H9 (cell line): ENCODE measurements at regions not wholly inside any gene's neighbourhood (a gene's known extent, or its start where the extent isn't known, plus 50 kb on each side); places are given as distances from the start of the nearest gene placed in this dataset.

Experiments used
- DNase-seq: peaks from one replicate; pipeline ENCODE4 v3.0.0-alpha.2; 2017
- H2AFZ ChIP-seq: one replicate; pipeline ENCODE4 v1.6.1; 2013; ENCODE audit warnings: mild to moderate bottlenecking, low read length, control low read depth, moderate library complexity
- H2AK5ac ChIP-seq: 2 replicates; pipeline ENCODE4 v1.6.1; 2013; ENCODE audit warnings: low read length, control low read depth, mixed read lengths; ENCODE audit not compliant: insufficient read length
- H2BK120ac ChIP-seq: one replicate; pipeline ENCODE4 v1.6.1; 2013; ENCODE audit warnings: low read depth, mild to moderate bottlenecking, low read length, control low read depth, inconsistent platforms; ENCODE audit not compliant: poor library complexity, severe bottlenecking
- H2BK12ac ChIP-seq: 2 replicates; pipeline ENCODE4 v1.6.1; 2013; ENCODE audit warnings: low read length, control low read depth, mixed read lengths, low read depth; ENCODE audit not compliant: insufficient read length
- H2BK15ac ChIP-seq: 2 replicates; pipeline ENCODE4 v1.6.1; 2013; ENCODE audit warnings: low read depth, low read length, control low read depth
- H2BK20ac ChIP-seq: one replicate; pipeline ENCODE4 v1.6.1; 2013; ENCODE audit warnings: low read depth, mild to moderate bottlenecking, low read length, control low read depth, inconsistent platforms; ENCODE audit not compliant: poor library complexity, severe bottlenecking
- H2BK5ac ChIP-seq: 2 replicates; pipeline ENCODE4 v1.6.1; 2013; ENCODE audit warnings: low read length, control low read depth, mixed read lengths; ENCODE audit not compliant: insufficient read length
- H3K14ac ChIP-seq: 2 replicates; pipeline ENCODE4 v1.6.1; 2013; ENCODE audit warnings: low read length, control low read depth; ENCODE audit not compliant: insufficient read depth
- H3K18ac ChIP-seq: 2 replicates; pipeline ENCODE4 v1.6.1; 2013; ENCODE audit warnings: low read depth, mild to moderate bottlenecking, mixed read lengths, low read length, control low read depth; ENCODE audit not compliant: insufficient read length
- H3K23ac ChIP-seq: 2 replicates; pipeline ENCODE4 v1.6.1; 2013; ENCODE audit warnings: low read length, control low read depth, mixed read lengths, low read depth; ENCODE audit not compliant: insufficient read length
- H3K23me2 ChIP-seq: 2 replicates; pipeline ENCODE4 v1.6.1; 2013; ENCODE audit warnings: low read depth, mild to moderate bottlenecking, mixed read lengths, low read length, control low read depth; ENCODE audit not compliant: insufficient read length, poor library complexity, severe bottlenecking
- H3K27ac ChIP-seq: 2 replicates; pipeline ENCODE4 v1.5.1; 2013; ENCODE audit warnings: low read length, control low read depth, mixed read lengths, low read depth; ENCODE audit not compliant: insufficient read length
- H3K27me3 ChIP-seq: 2 replicates; pipeline ENCODE4 v1.6.1; 2013; ENCODE audit warnings: low read length, control low read depth, inconsistent platforms; ENCODE audit not compliant: insufficient read depth
- H3K4ac ChIP-seq: 2 replicates; pipeline ENCODE4 v1.6.1; 2013; ENCODE audit warnings: low read depth, mild to moderate bottlenecking, control low read depth, inconsistent platforms, low read length, moderate library complexity
- H3K4me1 ChIP-seq: 2 replicates; pipeline ENCODE4 v1.6.1; 2013; ENCODE audit warnings: low read length, control low read depth, inconsistent platforms; ENCODE audit not compliant: insufficient read depth
- H3K4me2 ChIP-seq: 2 replicates; pipeline ENCODE4 v1.6.1; 2013; ENCODE audit warnings: low read length, control low read depth, mixed read lengths; ENCODE audit not compliant: insufficient read length, insufficient read depth
- H3K56ac ChIP-seq: 2 replicates; pipeline ENCODE4 v1.6.1; 2013; ENCODE audit warnings: low read depth, mild to moderate bottlenecking, mixed read lengths, low read length, control low read depth; ENCODE audit not compliant: insufficient read length
- H3K79me1 ChIP-seq: 2 replicates; pipeline ENCODE4 v1.6.1; 2013; ENCODE audit warnings: low read depth, mild to moderate bottlenecking, moderate library complexity, low read length, control low read depth, inconsistent platforms; ENCODE audit not compliant: insufficient read depth, poor library complexity, severe bottlenecking
- H3K79me2 ChIP-seq: 2 replicates; pipeline ENCODE4 v1.6.1; 2013; ENCODE audit warnings: low read length, control low read depth, inconsistent platforms; ENCODE audit not compliant: insufficient read depth
- H3K9ac ChIP-seq: 2 replicates; pipeline ENCODE4 v1.6.1; 2013; ENCODE audit warnings: low read length, control low read depth, mixed read lengths; ENCODE audit not compliant: insufficient read length; ENCODE audit errors: extremely low read depth
- H3K9me3 ChIP-seq: one replicate; pipeline ENCODE4 v1.6.1; 2013; ENCODE audit warnings: low read depth, low read length, inconsistent platforms; ENCODE audit not compliant: control insufficient read depth
- H3T11ph ChIP-seq: one replicate; pipeline ENCODE4 v1.6.1; 2013; ENCODE audit warnings: mild to moderate bottlenecking, low read length, control low read depth, inconsistent platforms
- H4K20me1 ChIP-seq: one replicate; pipeline ENCODE4 v1.6.1; 2013; ENCODE audit not compliant: control insufficient read depth, insufficient read length, insufficient read depth
- H4K5ac ChIP-seq: 2 replicates; pipeline ENCODE4 v1.6.1; 2013; ENCODE audit warnings: low read depth, mild to moderate bottlenecking, mixed read lengths, low read length, control low read depth; ENCODE audit not compliant: insufficient read length
- H4K8ac ChIP-seq: replicated peaks from 2 replicates; pipeline ENCODE4 v1.6.1; 2013; ENCODE audit warnings: low read length, control low read depth, mixed read lengths, low read depth; ENCODE audit not compliant: insufficient read length
- H4K91ac ChIP-seq: 2 replicates; pipeline ENCODE4 v1.6.1; 2013; ENCODE audit warnings: low read depth, mild to moderate bottlenecking, moderate library complexity, mixed read lengths, low read length, control low read depth; ENCODE audit not compliant: insufficient read length
- H3K27ac Mint-ChIP-seq, 3 experiments: 2 replicates in 2 of 3; 3 replicates in 1 of 3; pipeline ENCODE4 v1.8.0; 2020 to 2021; ENCODE audit warnings: mixed read lengths in 3 of 3, mild to moderate bottlenecking in 1 of 3, moderate library complexity in 1 of 3
- H3K27me3 Mint-ChIP-seq: 2 replicates; pipeline ENCODE4 v1.8.0; 2021; ENCODE audit warnings: low read depth, mild to moderate bottlenecking, moderate library complexity, mixed read lengths
- H3K36me3 Mint-ChIP-seq, 3 experiments: 2 replicates in 2 of 3; 3 replicates in 1 of 3; pipeline ENCODE4 v1.8.0; 2020 to 2021; ENCODE audit warnings: low read depth in 3 of 3, mixed read lengths in 3 of 3; ENCODE audit not compliant: insufficient read depth in 1 of 3
- H3K4me1 Mint-ChIP-seq, 2 experiments: 2 replicates each; pipeline ENCODE4 v1.8.0; 2020; ENCODE audit warnings: mixed read lengths in 2 of 2
- H3K4me3 Mint-ChIP-seq, 2 experiments: 2 replicates in 1 of 2; 3 replicates in 1 of 2; pipeline ENCODE4 v1.8.0; 2020 to 2021; ENCODE audit warnings: mild to moderate bottlenecking in 2 of 2, mixed read lengths in 2 of 2, moderate library complexity in 1 of 2
- H3K9me3 Mint-ChIP-seq, 2 experiments: 2 replicates in 1 of 2; 3 replicates in 1 of 2; pipeline ENCODE4 v1.8.0; 2020; ENCODE audit warnings: mild to moderate bottlenecking in 2 of 2, mixed read lengths in 2 of 2, moderate library complexity in 1 of 2
- WGBS: extraction: QIAGEN DNeasy Blood & Tissue Kit; methylation state at CpG from one replicate; pipeline ENCODE4 v1.1.7; 2013; ENCODE audit warnings: missing lambda C conversion rate, low lambda C conversion rate, mixed read lengths; ENCODE audit not compliant: insufficient read length; ENCODE audit errors: extremely low coverage; 5-methylcytosine and 5-hydroxymethylcytosine counted together
- TF ChIP-seq, protein P1 (sequence below): fragments of 200-600 bp; sonication (generic); conservative IDR thresholded peaks from 3 replicates; pipeline ENCODE4 v1.8.0; 2021; ENCODE audit warnings: antibody characterized with exemption, mild to moderate bottlenecking

GRCh38 chr22:48858856-48859255, 968.8 kb downstream of the BRD1 start:
- no peak overlapping the region for H4K5ac ChIP-seq
- H3K9ac ChIP-seq = no peak overlapping the region
- H3K9me3 Mint-ChIP-seq = peaks cover 11 to 12% of the 10 kb centered on the region in 2 experiments; a peak in 3 of 5 replicates
- no peak overlapping the region for H4K91ac ChIP-seq
- no peaks in the 10 kb centered on the region for H3K23me2 ChIP-seq
- no peak overlapping the region for H3K23ac ChIP-seq
- H3K79me2 ChIP-seq = no peaks in the 10 kb centered on the region
- H3K18ac ChIP-seq = no peak overlapping the region
- H3T11ph ChIP-seq = no peak overlapping the region
- TF ChIP-seq, protein P1, sequence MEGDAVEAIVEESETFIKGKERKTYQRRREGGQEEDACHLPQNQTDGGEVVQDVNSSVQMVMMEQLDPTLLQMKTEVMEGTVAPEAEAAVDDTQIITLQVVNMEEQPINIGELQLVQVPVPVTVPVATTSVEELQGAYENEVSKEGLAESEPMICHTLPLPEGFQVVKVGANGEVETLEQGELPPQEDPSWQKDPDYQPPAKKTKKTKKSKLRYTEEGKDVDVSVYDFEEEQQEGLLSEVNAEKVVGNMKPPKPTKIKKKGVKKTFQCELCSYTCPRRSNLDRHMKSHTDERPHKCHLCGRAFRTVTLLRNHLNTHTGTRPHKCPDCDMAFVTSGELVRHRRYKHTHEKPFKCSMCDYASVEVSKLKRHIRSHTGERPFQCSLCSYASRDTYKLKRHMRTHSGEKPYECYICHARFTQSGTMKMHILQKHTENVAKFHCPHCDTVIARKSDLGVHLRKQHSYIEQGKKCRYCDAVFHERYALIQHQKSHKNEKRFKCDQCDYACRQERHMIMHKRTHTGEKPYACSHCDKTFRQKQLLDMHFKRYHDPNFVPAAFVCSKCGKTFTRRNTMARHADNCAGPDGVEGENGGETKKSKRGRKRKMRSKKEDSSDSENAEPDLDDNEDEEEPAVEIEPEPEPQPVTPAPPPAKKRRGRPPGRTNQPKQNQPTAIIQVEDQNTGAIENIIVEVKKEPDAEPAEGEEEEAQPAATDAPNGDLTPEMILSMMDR = no peak
- DNase-seq = no peak
- no peak overlapping the region for H3K27ac Mint-ChIP-seq
- H3K4ac ChIP-seq = no peak overlapping the region
- no peak overlapping the region for H3K14ac ChIP-seq
- WGBS = 100% methylated on average over 2 of the region's 2 CpGs
- H3K27me3 Mint-ChIP-seq = peaks cover 35% of the 10 kb centered on the region
- H3K27ac ChIP-seq = no peak overlapping the region
- H2AK5ac ChIP-seq = no peak overlapping the region
- no peak overlapping the region for H2BK5ac ChIP-seq
- no peaks in the 10 kb centered on the region for H4K20me1 ChIP-seq
- H3K4me2 ChIP-seq = no peak overlapping the region
- no peak overlapping the region for H2BK20ac ChIP-seq
- H3K9me3 ChIP-seq = no peaks in the 10 kb centered on the region
- H4K8ac ChIP-seq = no peak overlapping the region
- H3K56ac ChIP-seq = no peak overlapping the region
- peaks cover 0 to 4% of the 10 kb centered on the region in 2 experiments; a peak in 1 of 4 replicates for H3K4me1 Mint-ChIP-seq
- H2AFZ ChIP-seq = no peak overlapping the region
- H2BK120ac ChIP-seq = no peak overlapping the region
- no peak overlapping the region for H3K4me3 Mint-ChIP-seq
- no peak overlapping the region for H2BK12ac ChIP-seq
- no peaks in the 10 kb centered on the region for H3K4me1 ChIP-seq
- H2BK15ac ChIP-seq = no peak overlapping the region
- H3K27me3 ChIP-seq = no peaks in the 10 kb centered on the region
- no peaks in the 10 kb centered on the region for H3K79me1 ChIP-seq
- H3K36me3 Mint-ChIP-seq = peaks cover 0 to 3% (median 0%) of the 10 kb centered on the region in 3 experiments; a peak in 3 of 7 replicates
